Uterus (tissue), 3 donors: ENCODE measurements at regions not wholly inside any gene's neighbourhood (a gene's known extent, or its start where the extent isn't known, plus 50 kb on each side); places are given as distances from the start of the nearest gene placed in this dataset.
A peak's percentile ranks its signal among the peaks of the same experiment; 100 is the strongest.

Source experiments
- DNase-seq, 2 donors: peaks; one replicate each; pipeline ENCODE4 v3.0.0-alpha.2; 2019 to 2020
- H3K27ac ChIP-seq, 2 donors: fragments of 200-600 bp; sonication (generic); 1 replicate in 1 of 2; 2 replicates in 1 of 2; pipeline ENCODE4 v1.5.1; 2016 to 2018
- H3K27me3 ChIP-seq, 2 donors: fragments of 200-600 bp; sonication (generic); one replicate each; pipeline ENCODE4 v1.5.1; 2018 to 2019; ENCODE audit warnings: control low read depth in 1 of 2
- H3K36me3 ChIP-seq, 2 donors: fragments of 200-600 bp; sonication (generic); one replicate each; pipeline ENCODE4 v1.5.1; 2019; ENCODE audit warnings: control low read depth in 1 of 2
- H3K4me1 ChIP-seq, 2 donors: fragments of 200-600 bp; sonication (generic); one replicate each; pipeline ENCODE4 v1.5.1; 2018 to 2019; ENCODE audit warnings: control low read depth in 1 of 2
- H3K4me3 ChIP-seq, 2 donors: fragments of 200-600 bp; sonication (generic); 1 replicate in 1 of 2; 2 replicates in 1 of 2; pipeline ENCODE4 v1.5.1; 2018 to 2019; ENCODE audit warnings: mild to moderate bottlenecking in 1 of 2
- H3K9me3 ChIP-seq, 2 donors: fragments of 200-600 bp; sonication (generic); one replicate each; pipeline ENCODE4 v1.5.1; 2019; ENCODE audit warnings: control low read depth in 1 of 2
- POLR2A ChIP-seq, 2 donors: fragments of 450-650 bp; IDR thresholded peaks; one replicate each; pipeline ENCODE4 v1.6.1; 2016; ENCODE audit warnings: antibody characterized with exemption in 2 of 2, mild to moderate bottlenecking in 1 of 2, moderate library complexity in 1 of 2
- intact Hi-C: fragments of 100-400 bp; cut with DNase I; formaldehyde crosslinking; loops from one replicate; pipeline ENCODE4 v1.15.1; 2023; ENCODE audit warnings: low total_unique reads
- TF ChIP-seq, protein P1 (sequence below), 4 experiments: fragments of 200-600 bp in 2 of 4; fragments of 450-650 bp in 2 of 4; sonication (generic) in 2 of 4; IDR thresholded peaks; one replicate each; pipeline ENCODE4 v1.5.1; 2016 to 2019; ENCODE audit warnings: antibody characterized with exemption in 4 of 4, mild to moderate bottlenecking in 2 of 4, moderate library complexity in 1 of 4
- donor health status: DM: yes; HTN: yes; CAD: no.

- Histone ChIP-seq H3K4me1 (no peaks in the 10 kb centered on the region), H3K4me3 (no peak overlapping the region), H3K27ac (no peak overlapping the region), H3K36me3 (no peaks in the 10 kb centered on the region), H3K9me3 (peaks cover 0 to 5% of the 10 kb centered on the region in 2 donors), H3K27me3 (no peaks in the 10 kb centered on the region)
- TF ChIP-seq, protein P1, sequence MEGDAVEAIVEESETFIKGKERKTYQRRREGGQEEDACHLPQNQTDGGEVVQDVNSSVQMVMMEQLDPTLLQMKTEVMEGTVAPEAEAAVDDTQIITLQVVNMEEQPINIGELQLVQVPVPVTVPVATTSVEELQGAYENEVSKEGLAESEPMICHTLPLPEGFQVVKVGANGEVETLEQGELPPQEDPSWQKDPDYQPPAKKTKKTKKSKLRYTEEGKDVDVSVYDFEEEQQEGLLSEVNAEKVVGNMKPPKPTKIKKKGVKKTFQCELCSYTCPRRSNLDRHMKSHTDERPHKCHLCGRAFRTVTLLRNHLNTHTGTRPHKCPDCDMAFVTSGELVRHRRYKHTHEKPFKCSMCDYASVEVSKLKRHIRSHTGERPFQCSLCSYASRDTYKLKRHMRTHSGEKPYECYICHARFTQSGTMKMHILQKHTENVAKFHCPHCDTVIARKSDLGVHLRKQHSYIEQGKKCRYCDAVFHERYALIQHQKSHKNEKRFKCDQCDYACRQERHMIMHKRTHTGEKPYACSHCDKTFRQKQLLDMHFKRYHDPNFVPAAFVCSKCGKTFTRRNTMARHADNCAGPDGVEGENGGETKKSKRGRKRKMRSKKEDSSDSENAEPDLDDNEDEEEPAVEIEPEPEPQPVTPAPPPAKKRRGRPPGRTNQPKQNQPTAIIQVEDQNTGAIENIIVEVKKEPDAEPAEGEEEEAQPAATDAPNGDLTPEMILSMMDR (IDR thresholded peaks at IDR 0.05) = no peak
- TF ChIP-seq POLR2A (IDR thresholded peaks at IDR 0.05) = no peak
- DNase-seq = no peak
- intact Hi-C loops = no loop called here
Observed at GRCh38 chr13:99074693-99075092, 96.8 kb upstream of the DOCK9 start.

DNA sequence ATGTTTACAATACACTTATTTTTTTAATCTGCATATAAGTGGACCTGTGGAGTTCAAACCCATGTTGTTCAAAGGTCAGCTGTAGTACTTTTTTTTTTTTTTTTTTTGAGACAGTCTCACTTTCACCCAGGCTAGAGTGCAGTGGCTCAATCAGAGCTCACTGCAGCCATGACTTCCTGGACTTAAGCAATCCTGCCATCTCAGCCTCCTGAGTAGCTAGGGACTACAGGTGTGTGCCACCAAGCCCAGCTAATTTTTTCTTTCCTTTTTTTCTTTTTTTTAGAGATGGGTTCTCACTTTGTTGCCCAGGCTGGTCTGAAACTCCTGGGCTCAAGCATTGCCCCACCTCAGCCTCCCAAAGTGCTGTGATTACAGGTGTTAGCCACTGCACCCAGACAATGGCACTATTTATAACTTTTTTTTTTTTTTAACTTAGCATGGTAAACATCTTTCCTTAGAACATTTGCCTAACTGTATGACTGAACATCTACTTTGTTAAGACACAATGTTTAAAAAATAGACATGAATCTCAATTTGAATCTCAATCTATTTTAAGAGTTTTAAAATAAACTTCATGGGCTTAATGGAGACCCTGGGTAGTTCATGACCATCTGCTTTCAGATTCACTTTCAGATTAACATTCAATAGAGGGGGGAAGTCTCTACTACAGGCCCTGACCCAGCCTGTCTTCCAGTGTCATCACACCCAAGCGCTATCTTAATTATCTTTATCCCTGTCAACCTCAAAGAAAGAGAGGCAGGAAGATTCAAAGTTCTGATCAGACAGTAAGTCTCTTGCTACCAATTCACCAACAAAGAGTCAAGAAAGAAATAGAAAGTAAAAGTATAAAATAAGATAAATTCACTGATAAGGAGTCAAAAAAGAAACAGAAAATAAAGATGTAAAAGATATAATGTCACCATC lies 97.7 kb upstream of the DOCK9 start:
- Histone ChIP-seq H3K4me1 (no peaks in the 10 kb centered on the region), H3K27ac (no peak overlapping the region), H3K27me3 (no peaks in the 10 kb centered on the region), H3K4me3 (no peak overlapping the region), H3K9me3 (peaks cover 0 to 5% of the 10 kb centered on the region in 2 donors), H3K36me3 (no peaks in the 10 kb centered on the region)
- intact Hi-C loops = no loop called here
- TF ChIP-seq, protein P1 (IDR thresholded peaks at IDR 0.05) = no peak
- TF ChIP-seq POLR2A (IDR thresholded peaks at IDR 0.05) = no peak
- DNase-seq = no peak

GRCh38 chr13:99078017-99078771 lies 100.3 kb upstream of the DOCK9 start:
- intact Hi-C loops = no loop called here
- Histone ChIP-seq H3K27ac (no peak overlapping the region), H3K4me1 (no peaks in the 10 kb centered on the region), H3K27me3 (no peaks in the 10 kb centered on the region), H3K9me3 (peaks cover 0 to 5% of the 10 kb centered on the region in 2 donors), H3K4me3 (no peak overlapping the region), H3K36me3 (no peaks in the 10 kb centered on the region)
- TF ChIP-seq, protein P1 (IDR thresholded peaks at IDR 0.05) = no peak
- no peak for TF ChIP-seq POLR2A (IDR thresholded peaks at IDR 0.05)
- DNase-seq = no peak

- intact Hi-C loops = no loop called here
- Histone ChIP-seq H3K27ac (no peak overlapping the region), H3K4me1 (no peaks in the 10 kb centered on the region), H3K27me3 (no peaks in the 10 kb centered on the region), H3K4me3 (no peak overlapping the region), H3K36me3 (no peaks in the 10 kb centered on the region), H3K9me3 (no peaks in the 10 kb centered on the region)
- DNase-seq = no peak
- TF ChIP-seq, protein P1 (IDR thresholded peaks at IDR 0.05) = no peak
- TF ChIP-seq POLR2A (IDR thresholded peaks at IDR 0.05) = no peak
Observed at GRCh38 chr13:99080131-99080530, 102.3 kb upstream of the DOCK9 start.

GRCh38 chr13:99083981-99084380 lies 106.1 kb upstream of the DOCK9 start:
- peak overlapping the region in 1 of 2 donors; percentile 89 for H3K27ac ChIP-seq

More at GRCh38 chr13:99083981-99084380, 106.1 kb upstream of the DOCK9 start:
- H3K4me3 ChIP-seq = no peak overlapping the region
- DNase-seq = no peak
- TF ChIP-seq, protein P1 (IDR thresholded peaks at IDR 0.05) = no peak
- no peak for TF ChIP-seq POLR2A (IDR thresholded peaks at IDR 0.05)
- no peaks in the 10 kb centered on the region for H3K9me3 ChIP-seq
- no peaks in the 10 kb centered on the region for H3K27me3 ChIP-seq
- no peaks in the 10 kb centered on the region for H3K36me3 ChIP-seq
- H3K4me1 ChIP-seq = no peaks in the 10 kb centered on the region
- intact Hi-C loops = no loop called here
